IMR-90 (cell line): ENCODE measurements at regions not wholly inside any gene's neighbourhood (a gene's known extent, or its start where the extent isn't known, plus 50 kb on each side); places are given as distances from the start of the nearest gene placed in this dataset.

ENCODE experiments used
- ATAC-seq: fragments of 200-7000 bp; cut with Tn5 transposase; 2 replicates; pipeline ENCODE4 v1.9.1; 2020; ENCODE audit warnings: low read depth, mild to moderate bottlenecking, moderate library complexity
- BruUV-seq: library from RNA; stranded (reverse); fragments of 400-500 nt; replicated peaks from 2 replicates; lab custom pipeline; 2021; lab: Mats Ljungman, UMichigan
- CTCF ChIA-PET: fragments of 300-600 bp; formaldehyde crosslinking; extraction: SDS; loops from one replicate; lab custom pipeline; 2021; ENCODE audit warnings: antibody characterized with exemption; lab: Yijun Ruan, JAX
- POLR2A ChIA-PET: fragments of 300-600 bp; sonication (Branson Sonifier 250); formaldehyde crosslinking; loops from one replicate; lab custom pipeline; 2022; ENCODE audit warnings: antibody characterized with exemption; ENCODE audit not compliant: unreplicated experiment; lab: Charles Lee
- DNase-seq: peaks from one replicate; pipeline ENCODE4 v3.0.0; 2013
- H2AFZ ChIP-seq: replicated peaks from 2 replicates; pipeline ENCODE3; 2013; ENCODE audit warnings: low read length, mild to moderate bottlenecking; ENCODE audit not compliant: poor library complexity
- H2AK5ac ChIP-seq: 2 replicates; pipeline ENCODE4 v1.6.1; 2013; ENCODE audit warnings: low read depth, low read length, inconsistent platforms
- H2AK9ac ChIP-seq: replicated peaks from 2 replicates; pipeline ENCODE3; 2013; ENCODE audit warnings: mild to moderate bottlenecking, low read depth, low read length, moderate library complexity; ENCODE audit not compliant: poor library complexity
- H2BK120ac ChIP-seq: 2 replicates; pipeline ENCODE4 v1.6.1; 2013; ENCODE audit warnings: low read depth, low read length, inconsistent platforms
- H2BK15ac ChIP-seq: 3 replicates; pipeline ENCODE4 v1.6.1; 2013; ENCODE audit warnings: low read depth, low read length, inconsistent platforms
- H2BK20ac ChIP-seq: 2 replicates; pipeline ENCODE4 v1.6.1; 2013; ENCODE audit warnings: low read depth, mild to moderate bottlenecking, inconsistent platforms, low read length, moderate library complexity
- H2BK5ac ChIP-seq: 2 replicates; pipeline ENCODE4 v1.6.1; 2013; ENCODE audit warnings: mild to moderate bottlenecking, low read depth, low read length, inconsistent platforms; ENCODE audit not compliant: poor library complexity, severe bottlenecking
- H3K14ac ChIP-seq: replicated peaks from 2 replicates; pipeline ENCODE4 v1.6.1; 2013; ENCODE audit warnings: low read depth, low read length, inconsistent platforms
- H3K18ac ChIP-seq: 2 replicates; pipeline ENCODE4 v1.6.1; 2013; ENCODE audit warnings: low read depth, low read length, control low read depth
- H3K23ac ChIP-seq: 2 replicates; pipeline ENCODE4 v1.6.1; 2013; ENCODE audit warnings: low read depth, low read length, inconsistent platforms
- H3K27ac ChIP-seq: 2 replicates; pipeline ENCODE4 v1.5.1; 2013; ENCODE audit warnings: mild to moderate bottlenecking, control low read depth, low read length; ENCODE audit not compliant: insufficient read depth
- H3K27me3 ChIP-seq: 2 replicates; pipeline ENCODE4 v1.6.1; 2013; ENCODE audit warnings: low read length; ENCODE audit not compliant: control insufficient read depth, insufficient read depth
- H3K36me3 ChIP-seq: 2 replicates; pipeline ENCODE4 v1.6.1; 2013; ENCODE audit warnings: low read length, mixed read lengths; ENCODE audit not compliant: control insufficient read depth, insufficient read depth
- H3K4ac ChIP-seq: 2 replicates; pipeline ENCODE4 v1.6.1; 2013; ENCODE audit warnings: low read depth, low read length, inconsistent platforms
- H3K4me1 ChIP-seq: 2 replicates; pipeline ENCODE4 v1.6.1; 2013; ENCODE audit warnings: low read length, mixed read lengths; ENCODE audit not compliant: control insufficient read depth, insufficient read depth
- H3K4me2 ChIP-seq: 2 replicates; pipeline ENCODE4 v1.6.1; 2013; ENCODE audit warnings: low read depth, mild to moderate bottlenecking, control low read depth, low read length, moderate library complexity
- H3K4me3 ChIP-seq: 2 replicates; pipeline ENCODE4 v1.5.1; 2013; ENCODE audit warnings: low read depth, mild to moderate bottlenecking, control low read depth, low read length, moderate library complexity; ENCODE audit not compliant: insufficient read depth
- H3K56ac ChIP-seq: 2 replicates; pipeline ENCODE4 v1.6.1; 2013; ENCODE audit warnings: low read length, inconsistent platforms; ENCODE audit not compliant: insufficient read depth; ENCODE audit errors: extremely low read depth
- H3K79me1 ChIP-seq, 2 experiments: 2 replicates each; pipeline ENCODE4 v1.6.1; 2013; ENCODE audit warnings: low read length in 2 of 2, inconsistent platforms in 1 of 2, low read depth in 1 of 2
- H3K9ac ChIP-seq: 2 replicates; pipeline ENCODE4 v1.6.1; 2013; ENCODE audit warnings: low read depth, low read length, control low read depth
- H3K9me1 ChIP-seq: 2 replicates; pipeline ENCODE4 v1.6.1; 2013; ENCODE audit warnings: low read length, inconsistent platforms; ENCODE audit not compliant: insufficient read depth
- H3K9me3 ChIP-seq: 2 replicates; pipeline ENCODE4 v1.6.1; 2013; ENCODE audit warnings: low read length; ENCODE audit not compliant: control insufficient read depth, insufficient read depth
- H4K20me1 ChIP-seq: 2 replicates; pipeline ENCODE4 v1.6.1; 2013; ENCODE audit warnings: low read length, inconsistent platforms; ENCODE audit not compliant: insufficient read depth
- H4K5ac ChIP-seq: 2 replicates; pipeline ENCODE4 v1.6.1; 2013; ENCODE audit warnings: mild to moderate bottlenecking, low read depth, low read length, control low read depth
- H4K8ac ChIP-seq, 2 experiments: 2 replicates each; pipeline ENCODE4 v1.6.1; 2013; ENCODE audit warnings: low read depth in 2 of 2, low read length in 2 of 2, control low read depth in 1 of 2, inconsistent platforms in 1 of 2
- H4K91ac ChIP-seq: 2 replicates; pipeline ENCODE4 v1.6.1; 2013; ENCODE audit warnings: low read depth, low read length, inconsistent platforms; ENCODE audit not compliant: insufficient read depth
- BHLHE40 ChIP-seq: fragments of 150-350 bp; IDR thresholded peaks from 2 replicates; pipeline ENCODE4 v1.6.1; 2016; ENCODE audit warnings: mild to moderate bottlenecking, low read depth, low read length
- MAFK ChIP-seq: IDR thresholded peaks from 2 replicates; pipeline ENCODE4 v1.6.1; 2012; ENCODE audit warnings: low read depth, low read length, improper control_type of control experiment
- dilution Hi-C: fragments of 300-500 bp; cut with HindIII; formaldehyde crosslinking; loops from one replicate; pipeline ENCODE4 v1.14.3; 2018; ENCODE audit warnings: low sequenced_read_pairs; ENCODE audit not compliant: unreplicated experiment
- in situ Hi-C: fragments of 300-500 bp; cut with MboI; formaldehyde crosslinking; loops from 3 replicates; pipeline ENCODE4 v1.14.3; 2019; ENCODE audit warnings: low sequenced_read_pairs, inconsistent platforms, mixed read lengths
- intact Hi-C: fragments of 100-400 bp; cut with micrococcal nuclease; formaldehyde crosslinking; loops from 2 replicates; pipeline ENCODE4 v1.10.0; 2022
- TF ChIP-seq, protein P1 (sequence below): fragments of 150-350 bp; IDR thresholded peaks from 2 replicates; pipeline ENCODE4 v1.6.1; 2017; ENCODE audit warnings: mild to moderate bottlenecking, antibody characterized with exemption, low read length, low read depth

DNA sequence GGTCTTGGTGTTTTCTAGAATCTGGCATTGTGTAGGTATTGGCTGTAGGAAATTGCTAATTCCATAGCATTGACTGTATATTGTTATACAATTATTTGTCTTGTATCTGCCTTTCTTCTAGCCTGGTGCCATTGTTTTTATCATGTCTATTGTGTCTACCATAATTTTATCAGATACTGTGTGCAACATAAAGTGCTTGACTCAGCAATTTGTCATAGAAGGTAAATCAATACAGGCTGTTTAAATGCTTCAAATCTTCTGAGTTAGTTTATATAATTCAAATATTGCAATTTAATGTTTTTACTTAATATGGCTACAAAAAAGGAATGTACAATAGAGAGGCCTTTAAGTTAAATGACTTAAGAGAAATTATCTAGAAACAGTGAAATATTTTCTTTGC is 263.3 kb upstream of the UGT8 start:
- Histone ChIP-seq H3K4me3 (no peak overlapping the region), H3K79me1 (no peaks in the 10 kb centered on the region; a peak in 1 of 4 replicates), H2BK5ac (no peak overlapping the region), H3K4ac (no peak overlapping the region), H4K20me1 (no peaks in the 10 kb centered on the region), H3K18ac (no peak overlapping the region), H3K56ac (no peak overlapping the region), H2AK9ac (no peak overlapping the region), H3K9me3 (peaks cover 2% of the 10 kb centered on the region; the same call in 1 of the 2 replicates), H3K9me1 (no peaks in the 10 kb centered on the region; the same call in 1 of the 2 replicates), H3K9ac (no peak overlapping the region), H3K27ac (no peak overlapping the region), H4K5ac (no peak overlapping the region), H2AK5ac (no peak overlapping the region), H2BK20ac (no peak overlapping the region), H3K36me3 (no peaks in the 10 kb centered on the region), H3K4me2 (no peak overlapping the region), H2BK120ac (no peak overlapping the region), H4K8ac (no peak overlapping the region), H2AFZ (no peak overlapping the region), H3K27me3 (no peaks in the 10 kb centered on the region), H3K4me1 (no peaks in the 10 kb centered on the region), H2BK15ac (no peak overlapping the region), H3K23ac (no peak overlapping the region), H3K14ac (no peak overlapping the region), H4K91ac (no peak overlapping the region)
- CTCF ChIA-PET = no interaction called here
- TF ChIP-seq BHLHE40 = no peak
- peak; percentile 96 for TF ChIP-seq MAFK
- TF ChIP-seq, protein P1, sequence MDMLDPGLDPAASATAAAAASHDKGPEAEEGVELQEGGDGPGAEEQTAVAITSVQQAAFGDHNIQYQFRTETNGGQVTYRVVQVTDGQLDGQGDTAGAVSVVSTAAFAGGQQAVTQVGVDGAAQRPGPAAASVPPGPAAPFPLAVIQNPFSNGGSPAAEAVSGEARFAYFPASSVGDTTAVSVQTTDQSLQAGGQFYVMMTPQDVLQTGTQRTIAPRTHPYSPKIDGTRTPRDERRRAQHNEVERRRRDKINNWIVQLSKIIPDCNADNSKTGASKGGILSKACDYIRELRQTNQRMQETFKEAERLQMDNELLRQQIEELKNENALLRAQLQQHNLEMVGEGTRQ = no peak
- intact Hi-C loops (no loop called here), dilution Hi-C loops (no loop called here), in situ Hi-C loops (no loop called here)
- POLR2A ChIA-PET = no interaction called here
- no peak for DNase-seq
- no peak for ATAC-seq
- BruUV-seq = no TSS peak
